DOHH2 (cell line): ENCODE measurements at regions not wholly inside any gene's neighbourhood (a gene's known extent, or its start where the extent isn't known, plus 50 kb on each side); places are given as distances from the start of the nearest gene placed in this dataset.

Experiments
- CTCF ChIP-seq: fragments of 200-600 bp; sonication (generic); IDR thresholded peaks from one replicate; pipeline ENCODE4 v1.5.1; 2014; ENCODE audit warnings: antibody characterized with exemption, mild to moderate bottlenecking, low read depth, low read length; ENCODE audit not compliant: poor library complexity, severe bottlenecking
- EZH2phosphoT487 ChIP-seq: fragments of 200-600 bp; sonication (generic); IDR thresholded peaks from 2 replicates; pipeline ENCODE4 v1.6.1; 2017; ENCODE audit warnings: borderline replicate concordance, mild to moderate bottlenecking, antibody characterized with exemption, low read length, moderate library complexity, mixed read lengths

DNA sequence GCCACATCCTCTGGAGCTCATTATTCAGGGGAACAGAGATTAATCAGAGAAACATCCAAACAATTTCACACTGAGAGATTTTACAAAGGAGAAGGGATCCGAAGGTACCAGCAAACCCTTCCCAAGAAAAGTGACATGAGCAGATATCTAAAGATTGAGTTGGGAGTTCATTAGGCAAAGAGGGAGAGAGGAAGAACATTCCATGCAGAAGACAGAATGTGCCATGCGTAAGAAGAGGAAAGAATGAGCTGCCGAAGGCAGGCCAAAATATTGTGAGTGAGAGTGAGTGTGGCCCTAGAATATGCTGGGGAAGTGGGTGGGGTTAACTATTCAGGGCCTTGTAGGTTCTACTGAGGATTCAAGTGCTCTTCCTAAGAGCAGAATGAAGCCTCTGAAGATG, 50.0 kb upstream of the LYVE1 start:
- TF ChIP-seq CTCF (no peak), EZH2phosphoT487 (no peak)
